ENCODE measurements at regions not wholly inside any gene's neighbourhood (a gene's known extent, or its start where the extent isn't known, plus 50 kb on each side); places are given as distances from the start of the nearest gene placed in this dataset.

GRCh38 chr9:135029871-135030565 is 57.5 kb upstream of the OLFM1 start:
- H3K9me3 ChIP-seq (ENCODE audit: control extremely low read depth in 1 of 5, control insufficient read depth in 4 of 5, insufficient read depth in 2 of 5, low read depth in 1 of 5, low read length in 4 of 5): no peaks in the 10 kb centered on the region
- H3K36me3 ChIP-seq (ENCODE audit: control insufficient read depth in 4 of 4, insufficient read depth in 4 of 4, low read length in 3 of 4): no peaks in the 10 kb centered on the region
- no peak for DNase-seq
- no peaks in the 10 kb centered on the region for H3K4me1 ChIP-seq (ENCODE audit: control extremely low read depth in 1 of 4, control insufficient read depth in 4 of 4, insufficient read depth in 4 of 4, low read length in 3 of 4)
- no peak overlapping the region for H3K27ac ChIP-seq (ENCODE audit: insufficient read depth in 1 of 2, low read depth in 1 of 2, low read length in 2 of 2, poor library complexity in 1 of 2, severe bottlenecking in 2 of 2)
- CTCF ChIA-PET: no interaction called here
- POLR2A ChIA-PET: no interaction called here
- WGBS (ENCODE audit: insufficient coverage): 87% methylated on average over 14 of the region's 19 CpGs
- peaks cover 0 to 21% (median 2%) of the 10 kb centered on the region in 5 experiments for H3K27me3 ChIP-seq (replicated peaks in 2 of 5; ENCODE audit: control insufficient read depth in 4 of 5, insufficient read depth in 5 of 5, low read length in 4 of 5)
- no peak overlapping the region for H3K4me3 ChIP-seq (ENCODE audit: control insufficient read depth in 1 of 7, extremely low read depth in 1 of 7, insufficient read depth in 4 of 7, low read depth in 2 of 7, low read length in 6 of 7)

GRCh38 chr9:135030566-135031226 is 56.8 kb upstream of the OLFM1 start:
- CTCF ChIA-PET: no interaction called here
- WGBS (ENCODE audit: insufficient coverage): 49% methylated on average over 11 of the region's 16 CpGs
- Histone ChIP-seq H3K4me3 (ENCODE audit: control insufficient read depth in 1 of 7, extremely low read depth in 1 of 7, insufficient read depth in 4 of 7, low read depth in 2 of 7, low read length in 6 of 7) (no peak overlapping the region), H3K4me1 (ENCODE audit: control extremely low read depth in 1 of 4, control insufficient read depth in 4 of 4, insufficient read depth in 4 of 4, low read length in 3 of 4) (no peaks in the 10 kb centered on the region), H3K27ac (ENCODE audit: insufficient read depth in 1 of 2, low read depth in 1 of 2, low read length in 2 of 2, poor library complexity in 1 of 2, severe bottlenecking in 2 of 2) (no peak overlapping the region), H3K9me3 (ENCODE audit: control extremely low read depth in 1 of 5, control insufficient read depth in 4 of 5, insufficient read depth in 2 of 5, low read depth in 1 of 5, low read length in 4 of 5) (no peaks in the 10 kb centered on the region), H3K36me3 (ENCODE audit: control insufficient read depth in 4 of 4, insufficient read depth in 4 of 4, low read length in 3 of 4) (no peaks in the 10 kb centered on the region), H3K27me3 (replicated peaks in 2 of 5; ENCODE audit: control insufficient read depth in 4 of 5, insufficient read depth in 5 of 5, low read length in 4 of 5) (peaks cover 0 to 21% (median 2%) of the 10 kb centered on the region in 5 experiments)
- DNase-seq: no peak
- POLR2A ChIA-PET: no interaction called here

GRCh38 chr9:135032041-135032835 is 55.2 kb upstream of the OLFM1 start:
- Histone ChIP-seq H3K27ac (ENCODE audit: insufficient read depth in 1 of 2, low read depth in 1 of 2, low read length in 2 of 2, poor library complexity in 1 of 2, severe bottlenecking in 2 of 2) (no peak overlapping the region), H3K36me3 (ENCODE audit: control insufficient read depth in 4 of 4, insufficient read depth in 4 of 4, low read length in 3 of 4) (no peaks in the 10 kb centered on the region), H3K27me3 (replicated peaks in 2 of 5; ENCODE audit: control insufficient read depth in 4 of 5, insufficient read depth in 5 of 5, low read length in 4 of 5) (peaks cover 0 to 21% (median 2%) of the 10 kb centered on the region in 5 experiments), H3K4me3 (ENCODE audit: control insufficient read depth in 1 of 7, extremely low read depth in 1 of 7, insufficient read depth in 4 of 7, low read depth in 2 of 7, low read length in 6 of 7) (no peak overlapping the region), H3K4me1 (ENCODE audit: control extremely low read depth in 1 of 4, control insufficient read depth in 4 of 4, insufficient read depth in 4 of 4, low read length in 3 of 4) (no peaks in the 10 kb centered on the region), H3K9me3 (ENCODE audit: control extremely low read depth in 1 of 5, control insufficient read depth in 4 of 5, insufficient read depth in 2 of 5, low read depth in 1 of 5, low read length in 4 of 5) (no peaks in the 10 kb centered on the region)
- no peak for DNase-seq
- WGBS (ENCODE audit: insufficient coverage): 91% methylated on average over 13 of the region's 13 CpGs
- ChIA-PET CTCF (interaction anchor here (1.1 kb wide), 1 partner anchor 9 kb away, joined by 3 read pairs; no protein-coding TSS in a partner anchor), POLR2A (interaction anchor here (0.6 to 0.7 kb wide), 2 partner anchors 251 to 391 kb away, joined by 4 to 5 read pairs; no protein-coding TSS in a partner anchor)

GRCh38 chr9:135032868-135033460 is 54.5 kb upstream of the OLFM1 start:
- Histone ChIP-seq H3K27me3 (replicated peaks in 2 of 5; ENCODE audit: control insufficient read depth in 4 of 5, insufficient read depth in 5 of 5, low read length in 4 of 5) (peaks cover 0 to 25% (median 2%) of the 10 kb centered on the region in 5 experiments), H3K36me3 (ENCODE audit: control insufficient read depth in 4 of 4, insufficient read depth in 4 of 4, low read length in 3 of 4) (no peaks in the 10 kb centered on the region), H3K27ac (ENCODE audit: insufficient read depth in 1 of 2, low read depth in 1 of 2, low read length in 2 of 2, poor library complexity in 1 of 2, severe bottlenecking in 2 of 2) (no peak overlapping the region), H3K9me3 (ENCODE audit: control extremely low read depth in 1 of 5, control insufficient read depth in 4 of 5, insufficient read depth in 2 of 5, low read depth in 1 of 5, low read length in 4 of 5) (no peaks in the 10 kb centered on the region), H3K4me1 (ENCODE audit: control extremely low read depth in 1 of 4, control insufficient read depth in 4 of 4, insufficient read depth in 4 of 4, low read length in 3 of 4) (no peaks in the 10 kb centered on the region), H3K4me3 (ENCODE audit: control insufficient read depth in 1 of 7, extremely low read depth in 1 of 7, insufficient read depth in 4 of 7, low read depth in 2 of 7, low read length in 6 of 7) (no peak overlapping the region)
- WGBS (ENCODE audit: insufficient coverage): 95% methylated on average over 19 of the region's 22 CpGs
- ChIA-PET CTCF (interaction anchor here (1.1 kb wide), 1 partner anchor 10 kb away, joined by 3 read pairs; no protein-coding TSS in a partner anchor), POLR2A (no interaction called here)
- no peak for DNase-seq

- Histone ChIP-seq H3K4me3 (ENCODE audit: control insufficient read depth in 1 of 7, extremely low read depth in 1 of 7, insufficient read depth in 4 of 7, low read depth in 2 of 7, low read length in 6 of 7) (no peak overlapping the region), H3K27ac (ENCODE audit: insufficient read depth in 1 of 2, low read depth in 1 of 2, low read length in 2 of 2, poor library complexity in 1 of 2, severe bottlenecking in 2 of 2) (no peak overlapping the region), H3K9me3 (ENCODE audit: control extremely low read depth in 1 of 5, control insufficient read depth in 4 of 5, insufficient read depth in 2 of 5, low read depth in 1 of 5, low read length in 4 of 5) (no peaks in the 10 kb centered on the region), H3K27me3 (replicated peaks in 2 of 5; ENCODE audit: control insufficient read depth in 4 of 5, insufficient read depth in 5 of 5, low read length in 4 of 5) (peaks cover 0 to 26% (median 2%) of the 10 kb centered on the region in 5 experiments), H3K4me1 (ENCODE audit: control extremely low read depth in 1 of 4, control insufficient read depth in 4 of 4, insufficient read depth in 4 of 4, low read length in 3 of 4) (no peaks in the 10 kb centered on the region), H3K36me3 (ENCODE audit: control insufficient read depth in 4 of 4, insufficient read depth in 4 of 4, low read length in 3 of 4) (no peaks in the 10 kb centered on the region)
- ChIA-PET POLR2A (no interaction called here), CTCF (no interaction called here)
- no peak for DNase-seq
- 96% methylated on average over 6 of the region's 7 CpGs for WGBS (ENCODE audit: insufficient coverage)
These were observed 54.0 kb upstream of the OLFM1 start for GRCh38 chr9:135033487-135033886.

- ChIA-PET POLR2A (no interaction called here), CTCF (no interaction called here)
- Histone ChIP-seq H3K4me1 (ENCODE audit: control extremely low read depth in 1 of 4, control insufficient read depth in 4 of 4, insufficient read depth in 4 of 4, low read length in 3 of 4) (no peaks in the 10 kb centered on the region), H3K27me3 (replicated peaks in 2 of 5; ENCODE audit: control insufficient read depth in 4 of 5, insufficient read depth in 5 of 5, low read length in 4 of 5) (peaks cover 0 to 28% (median 2%) of the 10 kb centered on the region in 5 experiments), H3K4me3 (ENCODE audit: control insufficient read depth in 1 of 7, extremely low read depth in 1 of 7, insufficient read depth in 4 of 7, low read depth in 2 of 7, low read length in 6 of 7) (no peak overlapping the region), H3K27ac (ENCODE audit: insufficient read depth in 1 of 2, low read depth in 1 of 2, low read length in 2 of 2, poor library complexity in 1 of 2, severe bottlenecking in 2 of 2) (no peak overlapping the region), H3K36me3 (ENCODE audit: control insufficient read depth in 4 of 4, insufficient read depth in 4 of 4, low read length in 3 of 4) (no peaks in the 10 kb centered on the region), H3K9me3 (ENCODE audit: control extremely low read depth in 1 of 5, control insufficient read depth in 4 of 5, insufficient read depth in 2 of 5, low read depth in 1 of 5, low read length in 4 of 5) (no peaks in the 10 kb centered on the region)
- DNase-seq: no peak
- WGBS (ENCODE audit: insufficient coverage): 98% methylated on average over 6 of the region's 17 CpGs
These were observed 53.4 kb upstream of the OLFM1 start for GRCh38 chr9:135034106-135034505.

Data from common myeloid progenitor, CD34-positive (primary cell).